Memory B cell (primary cell): ENCODE measurements at regions not wholly inside any gene's neighbourhood (a gene's known extent, or its start where the extent isn't known, plus 50 kb on each side); places are given as distances from the start of the nearest gene placed in this dataset.
"Not testable (repeated sequence)": the region's sequence is repeated elsewhere in the genome, so short reads cannot be mapped to it uniquely, and the experiment has no call there.

Experiments used
- ATAC-seq: fragments of 150-1000 bp; cut with Tn5 transposase; 2 replicates; pipeline ENCODE4 v1.10.0; 2021; ENCODE audit warnings: low read depth, mild to moderate bottlenecking, moderate library complexity
- DNase-seq, 2 donors: peaks; one replicate each; pipeline ENCODE4 v3.0.0; 2022; ENCODE audit warnings: low spot score in 2 of 2
- H3K27ac Mint-ChIP-seq: one replicate; pipeline ENCODE4 v1.8.0; 2022; ENCODE audit warnings: mild to moderate bottlenecking, moderate library complexity, mixed read lengths
- H3K27me3 Mint-ChIP-seq: one replicate; pipeline ENCODE4 v1.8.0; 2022; ENCODE audit warnings: mixed read lengths
- H3K36me3 Mint-ChIP-seq: one replicate; pipeline ENCODE4 v1.8.0; 2022; ENCODE audit warnings: mild to moderate bottlenecking, mixed read lengths
- H3K4me1 Mint-ChIP-seq: one replicate; pipeline ENCODE4 v1.8.0; 2022; ENCODE audit warnings: mixed read lengths
- H3K4me3 Mint-ChIP-seq: one replicate; pipeline ENCODE4 v1.8.0; 2022; ENCODE audit warnings: mild to moderate bottlenecking, moderate library complexity, mixed read lengths
- H3K9me3 Mint-ChIP-seq: one replicate; pipeline ENCODE4 v1.8.0; 2022; ENCODE audit warnings: mixed read lengths

GRCh38 chr4:53712408-53713020 lies 121.2 kb upstream of the LNX1 start:
- Mint-ChIP-seq H3K4me3 (no peak overlapping the region), H3K4me1 (peaks cover 10% of the 10 kb centered on the region), H3K36me3 (no peaks in the 10 kb centered on the region), H3K27ac (no peak overlapping the region), H3K9me3 (no peaks in the 10 kb centered on the region), H3K27me3 (peaks cover 1% of the 10 kb centered on the region)
- ATAC-seq = no peak
- DNase-seq = no peak

- no peak overlapping the region for H3K27ac Mint-ChIP-seq
- ATAC-seq (no peak), DNase-seq (no peak)
- no peaks in the 10 kb centered on the region for H3K9me3 Mint-ChIP-seq
- H3K4me1 Mint-ChIP-seq = peaks cover 10% of the 10 kb centered on the region
- H3K27me3 Mint-ChIP-seq = peaks cover 1% of the 10 kb centered on the region
- no peaks in the 10 kb centered on the region for H3K36me3 Mint-ChIP-seq
- no peak overlapping the region for H3K4me3 Mint-ChIP-seq
Observed at GRCh38 chr4:53711926-53712325, 120.6 kb upstream of the LNX1 start.

- peaks cover 28% of the 10 kb centered on the region for H3K4me1 Mint-ChIP-seq
- H3K27me3 Mint-ChIP-seq = peaks cover 1% of the 10 kb centered on the region
- no peak overlapping the region for H3K27ac Mint-ChIP-seq
- H3K4me3 Mint-ChIP-seq = no peak overlapping the region
- no peaks in the 10 kb centered on the region for H3K36me3 Mint-ChIP-seq
- H3K9me3 Mint-ChIP-seq = no peaks in the 10 kb centered on the region
- ATAC-seq = no peak
- no peak for DNase-seq
Observed at GRCh38 chr4:53709693-53710092, 118.4 kb upstream of the LNX1 start.

GRCh38 chr4:53707491-53707890 lies 116.2 kb upstream of the LNX1 start:
- H3K9me3 Mint-ChIP-seq = no peaks in the 10 kb centered on the region
- peaks cover 1% of the 10 kb centered on the region for H3K27me3 Mint-ChIP-seq

GRCh38 chr4:53706422-53707032 lies 115.2 kb upstream of the LNX1 start:
- Mint-ChIP-seq H3K27me3 (peaks cover 1% of the 10 kb centered on the region), H3K4me3 (no peak overlapping the region), H3K36me3 (no peaks in the 10 kb centered on the region), H3K9me3 (no peaks in the 10 kb centered on the region), H3K27ac (no peak overlapping the region), H3K4me1 (peaks cover 44% of the 10 kb centered on the region)
- ATAC-seq (peak; percentile 37), DNase-seq (peak in 1 of 2 donors; percentile 48)

More at GRCh38 chr4:53707491-53707890, 116.2 kb upstream of the LNX1 start:
- Mint-ChIP-seq H3K4me3 (no peak overlapping the region), H3K36me3 (no peaks in the 10 kb centered on the region), H3K4me1 (peaks cover 38% of the 10 kb centered on the region), H3K27ac (no peak overlapping the region)
- ATAC-seq (no peak), DNase-seq (no peak)

- DNase-seq = no peak
- no peak for ATAC-seq
- Mint-ChIP-seq H3K27me3 (no peaks in the 10 kb centered on the region), H3K9me3 (peaks cover 3% of the 10 kb centered on the region), H3K27ac (peak overlapping the region; percentile 84), H3K36me3 (peaks cover 3% of the 10 kb centered on the region), H3K4me3 (no peak overlapping the region), H3K4me1 (peaks cover 49% of the 10 kb centered on the region)
Observed at GRCh38 chr4:53705972-53706371, 114.7 kb upstream of the LNX1 start.

GRCh38 chr4:53705151-53705764 lies 114.0 kb upstream of the LNX1 start:
- Mint-ChIP-seq H3K4me3 (no peak overlapping the region), H3K9me3 (peaks cover 6% of the 10 kb centered on the region), H3K4me1 (peaks cover 49% of the 10 kb centered on the region), H3K27me3 (no peaks in the 10 kb centered on the region), H3K27ac (peak overlapping the region; percentile 84), H3K36me3 (peaks cover 3% of the 10 kb centered on the region)
- DNase-seq (peak in 1 of 2 donors; percentile 29), ATAC-seq (peak; percentile 72)

- Mint-ChIP-seq H3K27ac (no peak overlapping the region), H3K4me1 (peaks cover 49% of the 10 kb centered on the region), H3K4me3 (no peak overlapping the region), H3K27me3 (no peaks in the 10 kb centered on the region), H3K36me3 (peaks cover 3% of the 10 kb centered on the region), H3K9me3 (peaks cover 6% of the 10 kb centered on the region)
- no peak for DNase-seq
- no peak for ATAC-seq
Observed at GRCh38 chr4:53704329-53704728, 113.0 kb upstream of the LNX1 start.

- H3K9me3 Mint-ChIP-seq = peaks cover 6% of the 10 kb centered on the region
- peak overlapping the region; percentile 77 for H3K27ac Mint-ChIP-seq
- DNase-seq = no peak
- H3K4me3 Mint-ChIP-seq = peak overlapping the region; percentile 85
- ATAC-seq = no peak
- H3K4me1 Mint-ChIP-seq = peaks cover 46% of the 10 kb centered on the region
- peaks cover 3% of the 10 kb centered on the region for H3K36me3 Mint-ChIP-seq
- no peaks in the 10 kb centered on the region for H3K27me3 Mint-ChIP-seq
Observed at GRCh38 chr4:53703267-53703655, 112.0 kb upstream of the LNX1 start.

- H3K9me3 Mint-ChIP-seq = peaks cover 6% of the 10 kb centered on the region
- peak; percentile 16 to 20 for DNase-seq
Observed at GRCh38 chr4:53702334-53703266, 111.3 kb upstream of the LNX1 start.

GRCh38 chr4:53701260-53701659 lies 110.0 kb upstream of the LNX1 start:
- H3K9me3 Mint-ChIP-seq = not testable (repeated sequence)
- peak overlapping the region; percentile 1 for H3K4me3 Mint-ChIP-seq

More at GRCh38 chr4:53702334-53703266, 111.3 kb upstream of the LNX1 start:
- H3K4me1 Mint-ChIP-seq = peaks cover 41% of the 10 kb centered on the region
- peak overlapping the region; percentile 77 for H3K27ac Mint-ChIP-seq
- H3K36me3 Mint-ChIP-seq = peaks cover 3% of the 10 kb centered on the region
- H3K27me3 Mint-ChIP-seq = no peaks in the 10 kb centered on the region
- peak; percentile 72 for ATAC-seq
- H3K4me3 Mint-ChIP-seq = peak overlapping the region; percentile 85

GRCh38 chr4:53699310-53699709 lies 108.0 kb upstream of the LNX1 start:
- H3K4me1 Mint-ChIP-seq = peaks cover 24% of the 10 kb centered on the region

More at GRCh38 chr4:53701260-53701659, 110.0 kb upstream of the LNX1 start:
- peaks cover 34% of the 10 kb centered on the region for H3K4me1 Mint-ChIP-seq
- DNase-seq, ATAC-seq, H3K27ac Mint-ChIP-seq, H3K36me3 Mint-ChIP-seq, H3K27me3 Mint-ChIP-seq: not testable (repeated sequence)

GRCh38 chr4:53697016-53697685 lies 105.9 kb upstream of the LNX1 start:
- DNase-seq = no peak
- H3K36me3 Mint-ChIP-seq = peaks cover 3% of the 10 kb centered on the region
- no peak for ATAC-seq
- peaks cover 6% of the 10 kb centered on the region for H3K9me3 Mint-ChIP-seq
- H3K27ac Mint-ChIP-seq = no peak overlapping the region
- H3K4me1 Mint-ChIP-seq = peaks cover 13% of the 10 kb centered on the region
- no peaks in the 10 kb centered on the region for H3K27me3 Mint-ChIP-seq
- H3K4me3 Mint-ChIP-seq = no peak overlapping the region

More at GRCh38 chr4:53699310-53699709, 108.0 kb upstream of the LNX1 start:
- not testable (repeated sequence) for H3K36me3 Mint-ChIP-seq, H3K27me3 Mint-ChIP-seq, H3K9me3 Mint-ChIP-seq, DNase-seq, ATAC-seq, H3K4me3 Mint-ChIP-seq
- peak overlapping the region; percentile 36 for H3K27ac Mint-ChIP-seq
